ENCODE measurements at regions not wholly inside any gene's neighbourhood (a gene's known extent, or its start where the extent isn't known, plus 50 kb on each side); places are given as distances from the start of the nearest gene placed in this dataset.

- H2AFZ ChIP-seq (ENCODE audit: low read length): no peak overlapping the region
- H3K79me2 ChIP-seq (ENCODE audit: insufficient read depth, low read length): no peaks in the 10 kb centered on the region
- no peaks in the 10 kb centered on the region for H3K4me1 ChIP-seq (ENCODE audit: insufficient read depth, low read length, severe bottlenecking)
- no peak overlapping the region for H3K9ac ChIP-seq (ENCODE audit: low read length)
- H3K4me3 ChIP-seq (ENCODE audit: low read depth, low read length, poor library complexity, severe bottlenecking): no peak overlapping the region
- H3K4me2 ChIP-seq (ENCODE audit: low read length): no peak overlapping the region
- TF ChIP-seq, protein P1, sequence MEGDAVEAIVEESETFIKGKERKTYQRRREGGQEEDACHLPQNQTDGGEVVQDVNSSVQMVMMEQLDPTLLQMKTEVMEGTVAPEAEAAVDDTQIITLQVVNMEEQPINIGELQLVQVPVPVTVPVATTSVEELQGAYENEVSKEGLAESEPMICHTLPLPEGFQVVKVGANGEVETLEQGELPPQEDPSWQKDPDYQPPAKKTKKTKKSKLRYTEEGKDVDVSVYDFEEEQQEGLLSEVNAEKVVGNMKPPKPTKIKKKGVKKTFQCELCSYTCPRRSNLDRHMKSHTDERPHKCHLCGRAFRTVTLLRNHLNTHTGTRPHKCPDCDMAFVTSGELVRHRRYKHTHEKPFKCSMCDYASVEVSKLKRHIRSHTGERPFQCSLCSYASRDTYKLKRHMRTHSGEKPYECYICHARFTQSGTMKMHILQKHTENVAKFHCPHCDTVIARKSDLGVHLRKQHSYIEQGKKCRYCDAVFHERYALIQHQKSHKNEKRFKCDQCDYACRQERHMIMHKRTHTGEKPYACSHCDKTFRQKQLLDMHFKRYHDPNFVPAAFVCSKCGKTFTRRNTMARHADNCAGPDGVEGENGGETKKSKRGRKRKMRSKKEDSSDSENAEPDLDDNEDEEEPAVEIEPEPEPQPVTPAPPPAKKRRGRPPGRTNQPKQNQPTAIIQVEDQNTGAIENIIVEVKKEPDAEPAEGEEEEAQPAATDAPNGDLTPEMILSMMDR (IDR thresholded peaks at IDR 0.05; ENCODE audit: low read length): no peak
- no peak for TF ChIP-seq EZH2 (IDR thresholded peaks at IDR 0.05; ENCODE audit: borderline replicate concordance, low read length)
- H3K9me2 ChIP-seq (ENCODE audit: low read depth, low read length): no peaks in the 10 kb centered on the region
- no peak overlapping the region for H3K27ac ChIP-seq (ENCODE audit: low read depth, low read length, poor library complexity, severe bottlenecking)
- H4K20me1 ChIP-seq (ENCODE audit: insufficient read depth, low read length): no peaks in the 10 kb centered on the region
- H3K9me3 ChIP-seq (ENCODE audit: low read length): no peaks in the 10 kb centered on the region
- no peaks in the 10 kb centered on the region for H3K27me3 ChIP-seq (ENCODE audit: insufficient read depth, low read length)
- no peaks in the 10 kb centered on the region for H3K36me3 ChIP-seq (ENCODE audit: insufficient read depth, low read length)
- no peaks in the 10 kb centered on the region for H3F3A ChIP-seq (ENCODE audit: insufficient read depth, low read length)
These were observed 326.2 kb downstream of the EN1 start for GRCh38 chr2:118521272-118521671.

DNA sequence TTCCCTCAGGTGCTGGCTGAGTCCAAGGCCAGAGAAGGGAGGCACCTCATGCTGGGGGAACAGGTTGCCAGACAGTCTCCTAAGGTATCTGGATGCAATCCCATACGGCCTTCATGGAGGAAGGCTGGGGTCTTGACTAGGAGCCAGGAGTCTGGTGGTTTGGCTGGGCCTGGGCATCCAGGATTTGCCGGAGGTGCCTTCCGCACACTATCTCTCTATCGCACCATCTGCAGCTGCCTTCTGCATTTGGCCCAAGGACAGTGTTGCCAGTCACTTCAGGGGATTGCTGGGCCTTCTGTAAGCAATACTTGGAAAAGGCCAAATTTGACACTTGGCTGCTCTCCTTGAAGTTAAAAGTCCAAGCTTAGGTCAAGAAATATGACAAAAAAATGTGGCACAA is 327.2 kb downstream of the EN1 start:
- Histone ChIP-seq H3K27ac (ENCODE audit: low read depth, low read length, poor library complexity, severe bottlenecking) (no peak overlapping the region), H3K4me1 (ENCODE audit: insufficient read depth, low read length, severe bottlenecking) (no peaks in the 10 kb centered on the region), H3K9me3 (ENCODE audit: low read length) (no peaks in the 10 kb centered on the region), H3K9me2 (ENCODE audit: low read depth, low read length) (no peaks in the 10 kb centered on the region), H3K79me2 (ENCODE audit: insufficient read depth, low read length) (no peaks in the 10 kb centered on the region), H3K4me2 (ENCODE audit: low read length) (no peak overlapping the region), H2AFZ (ENCODE audit: low read length) (no peak overlapping the region), H3K36me3 (ENCODE audit: insufficient read depth, low read length) (no peaks in the 10 kb centered on the region), H3K4me3 (ENCODE audit: low read depth, low read length, poor library complexity, severe bottlenecking) (no peak overlapping the region), H3K9ac (ENCODE audit: low read length) (no peak overlapping the region), H3F3A (ENCODE audit: insufficient read depth, low read length) (no peaks in the 10 kb centered on the region), H4K20me1 (ENCODE audit: insufficient read depth, low read length) (no peaks in the 10 kb centered on the region), H3K27me3 (ENCODE audit: insufficient read depth, low read length) (no peaks in the 10 kb centered on the region)
- TF ChIP-seq, protein P1 (IDR thresholded peaks at IDR 0.05; ENCODE audit: low read length): no peak
- TF ChIP-seq EZH2 (IDR thresholded peaks at IDR 0.05; ENCODE audit: borderline replicate concordance, low read length): no peak

GRCh38 chr2:118519511-118519910 is 327.9 kb downstream of the EN1 start:
- Histone ChIP-seq H3K27me3 (ENCODE audit: insufficient read depth, low read length) (no peaks in the 10 kb centered on the region), H3K27ac (ENCODE audit: low read depth, low read length, poor library complexity, severe bottlenecking) (no peak overlapping the region), H3K9me2 (ENCODE audit: low read depth, low read length) (no peaks in the 10 kb centered on the region), H3K36me3 (ENCODE audit: insufficient read depth, low read length) (no peaks in the 10 kb centered on the region), H2AFZ (ENCODE audit: low read length) (no peak overlapping the region), H3K4me3 (ENCODE audit: low read depth, low read length, poor library complexity, severe bottlenecking) (no peak overlapping the region), H3K9me3 (ENCODE audit: low read length) (no peaks in the 10 kb centered on the region), H4K20me1 (ENCODE audit: insufficient read depth, low read length) (no peaks in the 10 kb centered on the region), H3K4me2 (ENCODE audit: low read length) (no peak overlapping the region), H3K79me2 (ENCODE audit: insufficient read depth, low read length) (no peaks in the 10 kb centered on the region), H3F3A (ENCODE audit: insufficient read depth, low read length) (no peaks in the 10 kb centered on the region), H3K9ac (ENCODE audit: low read length) (no peak overlapping the region), H3K4me1 (ENCODE audit: insufficient read depth, low read length, severe bottlenecking) (no peaks in the 10 kb centered on the region)
- no peak for TF ChIP-seq EZH2 (IDR thresholded peaks at IDR 0.05; ENCODE audit: borderline replicate concordance, low read length)
- TF ChIP-seq, protein P1 (IDR thresholded peaks at IDR 0.05; ENCODE audit: low read length): no peak
